ENCODE measurements at regions not wholly inside any gene's neighbourhood (a gene's known extent, or its start where the extent isn't known, plus 50 kb on each side); places are given as distances from the start of the nearest gene placed in this dataset.

DNA sequence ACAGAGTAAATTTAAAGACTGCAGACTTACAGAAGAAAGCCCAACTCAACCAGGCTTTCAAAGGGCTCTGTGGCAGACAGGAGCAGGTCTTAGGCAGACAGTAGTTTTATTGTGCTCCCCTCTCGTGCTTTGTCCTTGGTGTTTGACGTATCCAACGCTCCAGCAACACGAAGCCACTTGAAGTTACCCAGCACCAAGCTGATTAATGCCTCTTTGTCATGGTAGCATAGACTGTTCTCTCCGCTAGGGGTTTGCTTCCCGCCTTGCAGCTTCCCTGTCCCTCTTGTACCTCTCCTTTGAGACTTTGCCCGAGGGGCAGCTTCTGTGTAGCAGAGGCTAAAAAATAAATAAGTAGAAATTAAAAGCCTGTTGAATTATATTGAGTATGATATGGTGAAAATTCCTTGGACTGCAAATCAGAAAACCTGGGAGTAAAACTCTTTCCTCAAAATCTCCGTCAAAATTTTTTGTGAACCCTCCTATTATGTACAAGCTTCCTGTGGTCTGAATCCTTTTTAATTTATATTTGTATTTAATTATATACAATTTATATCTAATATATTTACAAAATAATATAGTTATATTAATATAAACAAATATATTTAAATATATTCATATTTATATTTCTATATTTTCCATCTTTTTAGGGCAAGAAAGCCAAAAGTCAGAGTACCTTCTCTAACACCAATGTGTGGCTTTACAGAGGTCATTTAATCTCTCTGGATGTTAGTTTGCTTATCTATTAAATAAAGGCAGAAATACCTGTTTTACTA lies 405.4 kb downstream of the DMAC1 start:
- DNase-seq (ENCODE audit: low spot score), result no peak

DNA sequence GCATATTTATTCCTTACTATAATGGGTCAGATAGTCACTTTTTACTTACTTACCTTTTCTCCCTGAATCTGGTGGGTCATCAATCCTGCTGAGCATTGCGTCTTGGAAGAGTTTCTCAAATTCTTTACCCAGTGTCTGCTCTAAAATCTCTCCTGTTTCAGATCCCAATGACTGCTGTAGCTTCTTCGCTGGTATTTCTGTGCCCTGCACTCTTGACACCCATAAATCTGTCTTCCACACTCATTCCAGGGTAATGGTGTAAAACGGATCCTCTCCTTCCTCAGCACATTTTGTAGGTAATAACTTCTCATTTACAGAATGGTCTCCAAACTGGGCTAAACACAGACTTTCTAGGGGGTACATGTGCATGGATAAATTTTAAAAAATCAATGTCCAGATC lies 407.4 kb downstream of the DMAC1 start:
- no peak for DNase-seq (ENCODE audit: low spot score)

DNA sequence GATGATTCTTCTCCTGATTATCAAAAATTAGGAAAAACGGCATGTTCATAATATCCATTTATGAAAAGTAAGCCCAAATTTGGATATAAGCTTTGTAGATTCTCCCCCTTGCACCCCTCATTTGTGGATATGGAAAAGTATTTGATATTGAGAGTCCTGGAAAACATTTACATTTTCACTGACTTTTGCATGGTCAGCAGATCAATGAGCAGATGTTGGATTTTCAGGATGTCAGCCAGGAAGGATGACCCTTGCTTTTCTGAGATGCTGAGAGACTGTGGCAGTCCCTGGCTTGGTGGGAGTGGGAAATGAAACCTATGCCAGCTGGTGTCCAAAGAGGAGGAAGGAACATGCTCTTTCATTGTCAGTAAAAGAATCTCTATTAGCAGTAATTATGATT lies 410.8 kb downstream of the DMAC1 start:
- DNase-seq (ENCODE audit: low spot score), result no peak

DNA sequence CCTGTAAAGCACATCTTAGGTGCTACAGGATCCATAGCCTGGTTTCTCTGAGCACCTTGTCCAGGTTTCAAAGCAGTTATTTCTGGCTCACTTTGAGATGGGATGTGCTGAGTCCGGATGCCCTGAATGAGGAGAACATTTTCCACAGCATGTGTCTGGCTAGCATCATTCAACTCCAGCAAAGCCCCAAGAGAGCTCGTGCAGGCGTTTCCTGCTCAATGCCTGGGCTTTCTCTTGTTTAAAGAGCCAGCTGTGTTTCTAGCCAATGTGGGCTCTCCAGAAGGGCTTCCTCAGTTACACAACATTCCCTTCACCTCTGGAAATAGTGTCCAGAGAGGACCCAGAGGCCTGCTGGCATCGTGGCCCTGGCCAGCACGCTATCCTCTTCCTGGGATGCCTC lies 411.7 kb downstream of the DMAC1 start:
- DNase-seq (ENCODE audit: low spot score), result no peak

DNA sequence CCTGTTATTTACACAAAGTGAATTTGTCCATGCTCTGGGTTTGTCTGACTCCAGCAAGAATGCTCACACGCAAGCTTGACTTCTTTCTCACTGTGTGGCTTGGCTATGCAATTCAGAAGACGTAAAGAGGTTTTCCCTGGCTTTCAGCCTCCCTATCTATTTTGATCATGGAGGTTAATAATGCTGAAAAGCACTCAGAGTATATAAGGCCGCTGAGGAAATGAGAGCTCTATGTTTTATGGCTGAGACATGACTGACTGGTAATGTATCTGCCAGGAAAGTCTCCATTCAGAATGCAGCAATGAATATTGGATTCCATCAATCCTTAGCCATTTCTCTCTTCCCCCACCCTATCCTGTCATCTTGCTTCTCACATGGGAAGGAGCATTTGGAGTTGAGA lies 417.3 kb downstream of the DMAC1 start:
- no peak for DNase-seq (ENCODE audit: low spot score)

DNA sequence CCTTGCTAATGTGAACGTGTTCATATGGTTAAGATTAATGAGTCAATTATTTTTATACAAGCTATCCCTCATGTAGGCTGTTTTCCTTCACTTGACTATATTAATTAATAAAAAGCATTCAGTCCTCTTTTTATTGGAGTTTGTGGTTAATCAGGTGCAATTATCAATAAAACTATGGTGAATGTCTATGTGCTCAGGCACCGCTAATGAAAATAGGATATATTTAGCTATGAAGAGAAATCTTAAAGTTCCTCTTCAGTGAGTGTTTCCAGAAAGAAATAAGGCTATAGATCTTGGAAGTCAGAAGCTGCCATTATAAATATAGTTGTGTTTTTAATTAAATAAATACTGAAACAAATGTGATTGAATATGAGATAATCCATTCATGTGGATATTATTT lies 422.1 kb downstream of the DMAC1 start:
- DNase-seq (ENCODE audit: low spot score), result no peak

DNA sequence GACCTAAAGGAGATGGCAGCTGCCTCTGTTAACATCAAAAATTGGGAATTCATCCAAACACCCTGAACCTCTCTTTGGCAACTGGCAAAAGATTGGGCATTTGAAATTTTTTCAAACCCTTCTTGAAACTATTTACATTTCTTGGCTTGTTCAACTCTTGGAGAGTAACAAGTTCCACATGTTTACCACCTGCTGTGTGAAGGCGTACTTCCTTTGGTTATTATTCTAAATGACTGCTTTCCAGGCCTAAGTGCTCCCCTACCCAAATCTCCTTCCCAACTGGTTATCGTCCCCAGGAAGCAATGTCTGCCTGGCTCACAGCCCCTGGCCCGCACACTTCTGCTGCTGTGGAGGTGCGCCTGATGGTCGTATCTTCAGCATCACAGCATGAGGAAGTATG lies 422.7 kb downstream of the DMAC1 start:
- DNase-seq (ENCODE audit: low spot score), result no peak

DNA sequence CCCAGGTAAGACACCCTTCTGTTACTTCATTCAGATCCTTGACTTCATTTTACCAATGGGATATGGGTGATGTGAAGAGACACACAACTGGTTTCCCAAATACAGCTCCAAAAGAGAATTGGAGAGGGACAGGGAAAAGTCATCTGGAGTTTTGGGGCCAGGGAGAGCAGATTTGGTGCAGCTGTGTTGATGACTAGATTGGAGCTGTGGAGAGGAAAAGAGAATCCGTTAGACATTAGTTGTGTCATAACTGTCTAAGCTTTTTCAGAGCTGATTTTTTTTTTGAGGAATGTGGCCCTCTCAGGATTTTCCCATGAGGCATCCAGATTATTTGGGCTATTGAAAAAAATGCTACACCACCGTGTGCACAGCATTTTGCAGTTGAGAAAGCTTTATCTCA lies 423.4 kb downstream of the DMAC1 start:
- DNase-seq (ENCODE audit: low spot score), result no peak

DNA sequence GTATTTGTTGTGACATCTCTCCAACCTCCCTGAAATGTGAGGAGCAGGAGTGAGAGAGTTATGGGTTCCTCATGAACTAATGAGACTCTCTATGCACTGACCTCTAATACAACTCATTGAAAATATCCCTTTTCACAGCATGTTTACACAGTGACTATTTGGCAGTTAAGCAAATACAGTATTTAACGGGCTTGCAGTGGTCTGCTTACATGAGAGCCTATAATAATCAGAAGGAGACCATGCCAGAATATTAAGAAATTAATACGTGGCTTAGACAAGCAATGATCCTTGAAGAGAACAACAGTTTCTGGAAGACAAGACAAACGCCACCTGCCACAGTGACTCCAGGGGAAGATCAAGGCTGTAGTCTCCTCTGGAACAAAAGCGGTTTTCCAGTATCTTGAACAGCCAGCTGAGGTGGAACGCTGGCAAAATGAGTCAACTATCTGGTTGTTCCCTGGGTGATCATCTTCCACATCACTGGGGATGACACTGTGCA lies 424.5 kb downstream of the DMAC1 start:
- DNase-seq (ENCODE audit: low spot score), result no peak

DNA sequence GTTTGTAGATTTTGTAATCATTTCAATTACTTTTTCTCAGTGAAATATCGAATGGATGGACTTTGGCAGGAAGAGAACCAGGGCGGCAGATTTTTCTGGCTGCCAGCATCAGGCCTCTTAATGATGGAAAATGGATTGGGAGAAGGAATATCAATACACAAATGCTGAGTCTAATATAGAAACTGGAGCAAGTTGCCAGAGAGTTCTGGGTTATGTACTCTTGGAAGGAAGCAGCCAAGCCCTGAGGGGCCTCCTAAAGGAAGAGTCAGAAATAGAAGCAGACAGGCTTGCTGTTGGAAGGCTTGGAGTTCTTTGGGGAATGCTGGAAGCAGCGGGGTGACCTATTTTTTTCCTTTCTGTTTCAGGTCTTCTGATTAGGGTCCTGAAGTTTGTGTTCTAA lies 428.6 kb downstream of the DMAC1 start:
- DNase-seq (ENCODE audit: low spot score), result no peak

DNA sequence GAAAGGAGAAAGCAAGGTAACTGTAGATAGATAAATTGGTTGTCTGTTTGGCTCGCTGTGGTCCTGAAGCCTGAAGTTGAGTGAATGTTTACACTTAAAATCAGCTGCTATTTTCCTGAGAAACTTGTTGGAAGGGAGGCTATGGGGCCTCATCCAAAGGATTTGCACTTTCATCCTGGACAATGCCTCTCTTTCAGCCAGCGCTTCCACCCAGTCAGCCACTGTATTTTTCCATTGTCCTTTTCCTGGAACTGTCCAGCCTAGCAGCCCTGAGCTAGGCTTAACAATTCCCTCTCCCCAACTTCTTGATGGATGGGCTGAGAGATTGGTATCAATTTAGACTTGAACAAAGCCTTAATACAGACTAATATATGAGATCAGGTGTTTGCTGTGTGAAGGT lies 429.2 kb downstream of the DMAC1 start:
- no peak for DNase-seq (ENCODE audit: low spot score)

DNA sequence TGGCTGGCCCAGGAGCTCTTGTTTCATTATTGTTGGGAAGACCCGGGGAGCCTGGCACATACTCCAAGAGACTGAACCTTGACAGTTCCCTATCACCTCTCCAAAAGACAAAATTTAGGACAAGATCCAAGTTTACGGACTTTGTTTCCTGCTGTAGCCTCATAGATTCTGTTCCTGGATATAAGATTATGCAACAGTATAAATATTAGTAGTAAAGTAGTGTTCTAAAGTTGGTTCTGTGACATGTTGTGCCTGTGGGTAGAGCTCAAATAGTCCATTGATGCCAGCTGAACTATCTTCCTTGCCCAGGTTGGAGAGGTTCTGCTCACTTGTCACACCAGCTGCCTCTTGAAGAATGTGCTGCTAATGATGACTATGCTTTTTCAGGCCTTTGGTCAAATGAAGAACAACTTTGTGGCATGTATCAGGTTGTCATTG lies 430.2 kb downstream of the DMAC1 start:
- DNase-seq (ENCODE audit: low spot score), result no peak

DNA sequence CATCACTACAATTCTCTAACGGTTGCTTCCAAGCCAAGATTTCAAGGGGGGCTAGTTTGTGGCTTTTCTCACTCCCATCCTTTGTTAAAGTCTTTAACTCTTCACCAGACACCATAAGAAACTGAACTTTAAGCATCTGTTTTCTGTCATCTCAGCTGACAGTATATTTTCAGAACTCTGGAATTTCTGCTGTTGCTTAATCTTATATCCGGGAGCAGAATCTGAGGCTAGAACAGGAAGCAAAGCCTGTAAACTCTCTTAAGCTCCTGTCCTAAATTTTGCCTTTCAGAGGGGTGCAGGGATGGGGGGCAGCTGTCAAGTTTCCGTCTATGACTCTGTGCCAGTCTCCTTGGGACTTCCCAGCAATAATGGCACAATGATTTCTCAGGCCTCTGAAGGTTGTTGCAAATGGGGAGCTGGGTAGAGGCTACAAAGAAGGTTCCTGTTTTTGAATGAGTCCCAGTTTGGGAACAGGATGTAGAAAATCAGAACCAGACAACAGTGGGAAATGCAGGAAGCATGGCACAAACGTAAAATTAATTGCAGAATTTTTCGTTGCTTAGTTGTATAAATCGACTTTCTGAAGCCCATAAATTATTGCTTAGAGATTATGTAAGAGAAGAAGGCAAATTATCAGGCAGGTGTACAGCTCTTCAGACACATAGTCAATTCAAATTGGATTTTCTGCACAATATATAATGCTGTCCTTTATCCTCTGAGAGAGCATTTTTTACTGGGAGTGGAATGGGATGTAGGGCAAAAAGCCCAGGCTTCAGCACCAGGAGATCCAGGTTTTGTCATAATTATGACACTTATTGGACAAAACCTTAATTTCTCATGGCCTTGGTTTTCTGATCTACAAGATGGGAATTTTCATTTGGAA lies 430.9 kb downstream of the DMAC1 start:
- peak; percentile 13 for DNase-seq (ENCODE audit: low spot score)

DNA sequence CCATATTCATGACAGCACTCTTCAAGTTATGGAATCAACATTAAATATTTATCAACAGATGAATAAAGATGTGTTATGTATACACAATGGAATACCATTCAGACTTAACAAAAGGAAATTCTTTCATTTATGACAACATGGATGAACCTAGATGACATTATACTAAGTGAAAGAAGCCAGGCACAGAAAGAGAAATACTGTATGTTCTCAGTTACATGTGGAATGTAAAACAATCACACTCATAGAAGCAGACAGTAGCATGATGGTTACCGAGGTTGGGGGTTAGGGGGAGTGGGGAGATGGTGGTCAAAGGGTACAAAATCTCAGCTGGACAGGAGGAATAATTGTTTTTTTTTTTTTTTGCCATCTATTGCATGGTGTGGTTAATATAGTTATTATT lies 431.9 kb downstream of the DMAC1 start:
- DNase-seq (ENCODE audit: low spot score), result no peak

DNA sequence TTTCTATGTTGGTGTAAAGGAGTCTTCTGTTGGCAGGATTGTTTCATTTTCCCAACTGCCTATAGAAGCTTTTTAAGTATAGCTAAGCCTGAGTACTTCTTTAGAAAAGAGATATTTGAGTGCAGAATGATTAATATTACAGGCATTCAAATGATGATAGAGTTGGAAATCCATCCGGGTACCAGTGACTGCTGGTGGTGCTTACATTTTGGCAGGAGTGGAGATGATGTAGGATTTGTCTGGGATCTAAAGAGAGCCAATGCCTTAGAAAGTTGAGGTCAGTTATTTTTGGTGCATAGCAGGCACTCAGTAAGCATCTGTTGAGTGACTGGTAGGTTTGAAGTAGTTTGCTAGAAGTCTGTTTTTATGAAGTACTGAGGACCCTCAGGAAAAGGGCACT lies 433.5 kb downstream of the DMAC1 start:
- no peak for DNase-seq (ENCODE audit: low spot score)

DNA sequence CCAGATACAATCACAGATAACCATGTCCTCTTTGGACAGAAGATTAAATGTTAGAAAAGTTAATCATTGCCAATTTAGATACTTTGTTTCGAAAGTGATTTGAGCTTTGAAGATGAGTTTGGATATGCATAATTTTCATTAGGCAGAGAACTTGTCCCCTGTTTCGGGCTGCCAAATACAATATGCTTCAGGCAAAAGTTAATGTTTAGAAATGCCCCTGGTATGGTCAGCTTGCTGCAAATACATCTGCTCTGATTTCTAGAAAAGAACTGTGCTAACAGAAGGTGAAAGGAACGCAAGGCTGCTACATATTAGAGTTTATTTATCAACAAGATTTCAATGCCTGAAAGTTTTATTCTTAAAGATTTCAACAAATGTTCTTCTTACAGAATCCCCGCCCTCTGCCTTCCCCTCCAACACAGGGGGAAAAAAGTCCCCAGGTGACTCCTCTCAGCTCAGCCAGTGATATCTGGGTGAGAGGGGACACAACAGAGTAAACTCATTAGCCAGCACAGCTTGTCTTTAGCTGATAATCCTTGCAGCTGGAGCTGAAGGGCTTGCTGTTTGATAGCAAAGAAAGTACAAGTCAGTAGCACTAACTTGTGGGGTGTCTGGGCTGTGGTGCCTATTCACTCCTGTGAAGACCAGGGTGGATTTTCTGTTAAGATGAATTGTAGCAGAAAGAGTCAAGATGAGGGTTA lies 435.7 kb downstream of the DMAC1 start:
- no peak for DNase-seq (ENCODE audit: low spot score)

DNA sequence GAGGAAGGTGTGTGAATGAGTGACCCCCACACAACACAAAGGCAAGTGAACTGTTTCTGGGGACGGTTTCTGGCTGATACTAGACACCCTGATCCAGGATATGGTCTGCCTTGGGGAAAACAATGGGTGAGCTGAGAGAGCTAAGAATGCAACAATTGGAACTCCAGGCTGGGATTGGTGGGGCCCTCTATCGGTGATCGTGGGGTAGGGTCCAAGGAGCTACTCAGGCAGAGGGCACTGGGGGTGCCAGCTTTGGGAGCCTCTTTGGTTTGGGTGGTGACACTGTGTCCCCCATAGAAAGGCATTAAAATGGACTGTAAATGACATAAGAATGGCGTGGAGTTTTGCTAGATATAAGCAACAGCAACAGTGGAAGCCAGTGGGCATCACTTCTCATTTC lies 439.1 kb downstream of the DMAC1 start:
- no peak for DNase-seq (ENCODE audit: low spot score)

DNA sequence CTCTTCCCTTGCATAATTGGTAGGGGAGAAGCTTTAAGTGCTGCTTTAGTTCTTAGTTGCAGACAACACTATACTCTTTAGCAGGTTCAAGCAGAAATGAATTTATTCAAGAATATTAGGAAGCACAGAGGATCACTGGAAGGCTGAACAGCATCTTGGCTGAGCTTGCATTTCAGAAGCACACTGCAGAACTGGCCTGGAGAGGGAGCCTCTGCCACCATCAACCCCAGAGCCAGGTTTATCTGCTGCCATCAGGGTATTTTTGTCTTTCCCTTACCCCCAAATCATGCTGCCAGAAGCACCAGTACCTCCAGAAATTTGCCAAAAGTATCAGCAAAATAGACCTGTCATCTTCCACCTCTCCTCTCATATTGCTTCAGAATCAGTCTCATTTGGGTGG lies 440.7 kb downstream of the DMAC1 start:
- no peak for DNase-seq (ENCODE audit: low spot score)

DNA sequence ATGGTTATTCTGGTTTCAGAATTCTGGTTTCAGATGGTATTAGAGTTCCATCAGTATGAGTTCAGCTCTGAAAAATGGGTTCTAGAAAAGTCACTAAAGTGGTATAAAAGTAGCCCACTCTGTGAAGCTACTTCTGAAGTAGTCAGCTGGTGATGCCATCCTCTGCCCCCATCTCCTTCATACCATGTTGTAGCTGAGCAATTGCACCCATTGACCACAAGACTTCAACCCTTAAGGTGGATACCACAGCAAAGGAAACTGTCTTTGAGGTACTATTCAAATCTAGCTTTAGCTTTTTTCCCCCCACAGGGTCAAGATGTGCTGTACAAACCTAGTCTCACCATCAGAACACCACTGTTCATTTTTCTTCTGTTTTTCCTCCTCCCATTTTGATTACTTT lies 444.9 kb downstream of the DMAC1 start:
- DNase-seq (ENCODE audit: low spot score), result no peak

DNA sequence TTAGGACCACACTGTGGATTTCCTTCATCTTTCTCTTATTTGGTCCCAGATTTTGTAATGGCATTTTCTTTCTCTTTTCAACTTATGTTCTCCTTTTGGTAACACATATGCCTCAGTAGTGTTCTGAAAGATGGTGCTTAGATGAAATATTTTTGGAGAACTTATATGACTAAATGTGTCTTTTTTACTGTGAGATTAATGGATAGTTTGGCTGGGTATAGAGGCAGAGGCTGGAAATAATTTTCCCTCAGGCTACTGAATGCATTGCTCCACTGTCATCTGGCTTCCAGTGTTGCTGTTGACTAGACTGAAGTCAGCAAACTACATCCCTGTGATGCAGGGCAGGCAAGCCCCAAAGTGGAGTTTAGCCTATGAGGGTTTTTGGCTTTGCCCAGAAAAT lies 450.9 kb downstream of the DMAC1 start:
- DNase-seq (ENCODE audit: low spot score), result no peak

DNA sequence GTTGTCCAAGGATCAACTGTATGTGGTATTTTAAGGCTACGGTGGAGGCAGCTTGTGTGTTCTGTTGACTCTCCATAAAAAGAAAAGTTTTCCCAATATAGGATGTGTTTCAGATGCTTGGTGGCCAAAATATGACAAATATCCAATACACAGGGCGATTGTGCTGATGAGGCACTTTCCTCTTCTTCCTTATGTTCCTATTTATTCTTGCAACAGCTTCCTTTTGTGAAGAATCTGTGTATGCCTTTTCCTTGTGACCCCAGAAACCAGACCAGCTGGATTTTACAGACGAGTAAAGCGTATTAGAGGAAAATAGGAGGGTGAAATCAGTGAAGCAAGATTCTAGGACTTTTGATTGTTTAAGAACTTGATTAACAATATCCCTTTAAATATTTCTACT lies 452.0 kb downstream of the DMAC1 start:
- no peak for DNase-seq (ENCODE audit: low spot score)

DNA sequence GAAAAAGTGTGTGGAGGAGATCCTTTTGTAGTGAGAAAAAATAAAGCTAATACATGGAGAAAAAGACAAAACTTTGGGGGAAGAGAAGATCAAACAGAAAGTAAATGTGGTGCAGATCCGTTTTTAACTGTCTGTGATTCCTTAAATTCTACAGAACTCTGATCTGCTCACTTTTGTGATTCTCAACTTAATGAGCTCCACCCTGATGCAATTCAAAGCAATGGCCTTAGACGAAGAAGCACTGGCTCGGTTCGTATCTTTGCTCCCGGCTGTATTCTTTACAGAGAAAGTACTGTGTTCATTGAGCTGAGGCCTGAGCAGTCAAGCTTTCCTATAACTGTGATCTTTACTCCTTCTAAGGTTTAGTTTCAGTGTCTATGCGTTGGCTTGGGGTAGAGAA lies 453.4 kb downstream of the DMAC1 start:
- DNase-seq (ENCODE audit: low spot score), result no peak

DNA sequence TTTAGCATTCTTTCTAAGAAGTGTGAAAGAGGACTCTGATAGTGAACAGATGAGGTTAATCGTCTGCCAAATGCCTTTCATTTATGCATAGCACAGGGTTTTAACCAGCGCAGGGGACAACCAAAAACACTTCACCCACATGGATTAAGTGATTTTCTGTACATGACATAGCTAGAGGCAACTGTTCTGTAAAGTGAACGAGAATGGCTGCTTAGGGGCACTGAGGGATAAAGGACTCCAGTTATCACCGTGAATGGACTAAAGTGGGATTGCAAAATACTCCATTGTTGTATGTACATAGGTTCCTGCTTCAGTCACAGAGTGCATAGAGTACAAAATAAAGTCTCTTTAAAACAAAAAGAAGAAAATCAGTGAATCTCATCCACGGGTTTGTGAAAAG lies 456.8 kb downstream of the DMAC1 start:
- no peak for DNase-seq (ENCODE audit: low spot score)
